ENCODE measurements at regions not wholly inside any gene's neighbourhood (a gene's known extent, or its start where the extent isn't known, plus 50 kb on each side); places are given as distances from the start of the nearest gene placed in this dataset.

- TF ChIP-seq CTCF (IDR thresholded peaks at IDR 0.05) (no peak), ZFX (IDR thresholded peaks at IDR 0.05; ENCODE audit: borderline replicate concordance) (no peak)
Observed at GRCh38 chr22:47351836-47352579, 589.6 kb downstream of the TBC1D22A start.
